Adipocyte (in vitro differentiated cells): ENCODE measurements at regions not wholly inside any gene's neighbourhood (a gene's known extent, or its start where the extent isn't known, plus 50 kb on each side); places are given as distances from the start of the nearest gene placed in this dataset.

ENCODE experiments used
- DNase-seq: peaks from one replicate; pipeline ENCODE4 v3.0.0-alpha.2; 2015; ENCODE audit warnings: low read depth
- H3K27me3 ChIP-seq: replicated peaks from 2 replicates; pipeline ENCODE4 v1.7.0; 2013; ENCODE audit warnings: mild to moderate bottlenecking, low read length, moderate library complexity; ENCODE audit not compliant: control insufficient read depth, insufficient read depth
- H3K36me3 ChIP-seq: 2 replicates; pipeline ENCODE4 v1.7.0; 2013; ENCODE audit warnings: low read length, mild to moderate bottlenecking, moderate library complexity; ENCODE audit not compliant: control insufficient read depth, insufficient read depth, severe bottlenecking
- H3K4me1 ChIP-seq: 2 replicates; pipeline ENCODE4 v1.7.0; 2013; ENCODE audit warnings: mild to moderate bottlenecking, low read length, moderate library complexity; ENCODE audit not compliant: control insufficient read depth, insufficient read depth
- H3K4me3 ChIP-seq: 2 replicates; pipeline ENCODE4 v1.7.0; 2013; ENCODE audit warnings: mild to moderate bottlenecking, low read length, moderate library complexity
- H3K9ac ChIP-seq: 2 replicates; pipeline ENCODE4 v1.7.0; 2013; ENCODE audit warnings: mild to moderate bottlenecking, low read length, moderate library complexity
- H3K9me3 ChIP-seq: 2 replicates; pipeline ENCODE4 v1.7.0; 2013; ENCODE audit warnings: mild to moderate bottlenecking, low read length, moderate library complexity; ENCODE audit not compliant: control insufficient read depth

GRCh38 chr1:14372526-14372925 lies 226.0 kb upstream of the KAZN start:
- H3K9ac ChIP-seq = no peak overlapping the region
- peaks cover 4% of the 10 kb centered on the region for H3K27me3 ChIP-seq
- no peaks in the 10 kb centered on the region for H3K36me3 ChIP-seq
- peaks cover 13% of the 10 kb centered on the region for H3K4me1 ChIP-seq
- no peak overlapping the region for H3K4me3 ChIP-seq
- no peaks in the 10 kb centered on the region for H3K9me3 ChIP-seq
- DNase-seq = peak; percentile 2

GRCh38 chr1:14373081-14373758 lies 225.3 kb upstream of the KAZN start:
- DNase-seq = no peak
- H3K9ac ChIP-seq = no peak overlapping the region
- H3K9me3 ChIP-seq = no peaks in the 10 kb centered on the region
- H3K4me1 ChIP-seq = peaks cover 15% of the 10 kb centered on the region
- no peaks in the 10 kb centered on the region for H3K36me3 ChIP-seq
- H3K27me3 ChIP-seq = peaks cover 4% of the 10 kb centered on the region
- H3K4me3 ChIP-seq = no peak overlapping the region

GRCh38 chr1:14375226-14375625 lies 223.3 kb upstream of the KAZN start:
- no peak overlapping the region for H3K9ac ChIP-seq
- H3K4me1 ChIP-seq = peaks cover 15% of the 10 kb centered on the region
- no peak for DNase-seq
- H3K4me3 ChIP-seq = no peak overlapping the region
- H3K9me3 ChIP-seq = peaks cover 8% of the 10 kb centered on the region
- H3K27me3 ChIP-seq = no peaks in the 10 kb centered on the region
- no peaks in the 10 kb centered on the region for H3K36me3 ChIP-seq

GRCh38 chr1:14377386-14377785 lies 221.1 kb upstream of the KAZN start:
- H3K9ac ChIP-seq = no peak overlapping the region
- no peak for DNase-seq
- no peak overlapping the region for H3K4me3 ChIP-seq
- H3K36me3 ChIP-seq = no peaks in the 10 kb centered on the region
- H3K9me3 ChIP-seq = peaks cover 23% of the 10 kb centered on the region
- H3K27me3 ChIP-seq = no peaks in the 10 kb centered on the region
- peaks cover 9% of the 10 kb centered on the region for H3K4me1 ChIP-seq

GRCh38 chr1:14380408-14380807 lies 218.1 kb upstream of the KAZN start:
- H3K4me3 ChIP-seq = no peak overlapping the region
- H3K36me3 ChIP-seq = no peaks in the 10 kb centered on the region
- no peak for DNase-seq
- H3K9ac ChIP-seq = no peak overlapping the region
- H3K27me3 ChIP-seq = no peaks in the 10 kb centered on the region
- peaks cover 23% of the 10 kb centered on the region for H3K9me3 ChIP-seq
- H3K4me1 ChIP-seq = peaks cover 7% of the 10 kb centered on the region

GRCh38 chr1:14390816-14391215 lies 207.7 kb upstream of the KAZN start:
- H3K9ac ChIP-seq = no peak overlapping the region
- no peaks in the 10 kb centered on the region for H3K36me3 ChIP-seq
- H3K4me1 ChIP-seq = no peaks in the 10 kb centered on the region
- no peaks in the 10 kb centered on the region for H3K27me3 ChIP-seq
- H3K9me3 ChIP-seq = no peaks in the 10 kb centered on the region
- no peak for DNase-seq
- no peak overlapping the region for H3K4me3 ChIP-seq

GRCh38 chr1:14392161-14392858 lies 206.2 kb upstream of the KAZN start:
- no peaks in the 10 kb centered on the region for H3K27me3 ChIP-seq
- H3K9me3 ChIP-seq = no peaks in the 10 kb centered on the region
- H3K36me3 ChIP-seq = no peaks in the 10 kb centered on the region
- no peaks in the 10 kb centered on the region for H3K4me1 ChIP-seq
- H3K4me3 ChIP-seq = no peak overlapping the region
- no peak for DNase-seq
- H3K9ac ChIP-seq = no peak overlapping the region

GRCh38 chr1:14392859-14393365 lies 205.6 kb upstream of the KAZN start:
- Histone ChIP-seq H3K4me3 (no peak overlapping the region), H3K27me3 (no peaks in the 10 kb centered on the region), H3K9me3 (no peaks in the 10 kb centered on the region), H3K4me1 (no peaks in the 10 kb centered on the region), H3K9ac (no peak overlapping the region), H3K36me3 (no peaks in the 10 kb centered on the region)
- no peak for DNase-seq

- no peak for DNase-seq
- H3K4me1 ChIP-seq = no peaks in the 10 kb centered on the region
- no peaks in the 10 kb centered on the region for H3K27me3 ChIP-seq
- no peak overlapping the region for H3K9ac ChIP-seq
- no peak overlapping the region for H3K4me3 ChIP-seq
- H3K9me3 ChIP-seq = no peaks in the 10 kb centered on the region
- no peaks in the 10 kb centered on the region for H3K36me3 ChIP-seq
Observed at GRCh38 chr1:14396100-14396499, 202.4 kb upstream of the KAZN start.

GRCh38 chr1:14403961-14404645 lies 194.4 kb upstream of the KAZN start:
- Histone ChIP-seq H3K9me3 (no peaks in the 10 kb centered on the region), H3K36me3 (no peaks in the 10 kb centered on the region), H3K4me3 (no peak overlapping the region), H3K4me1 (no peaks in the 10 kb centered on the region), H3K27me3 (no peaks in the 10 kb centered on the region), H3K9ac (no peak overlapping the region)
- DNase-seq = no peak

GRCh38 chr1:14404862-14405301 lies 193.6 kb upstream of the KAZN start:
- Histone ChIP-seq H3K9ac (no peak overlapping the region), H3K27me3 (no peaks in the 10 kb centered on the region), H3K36me3 (no peaks in the 10 kb centered on the region), H3K9me3 (no peaks in the 10 kb centered on the region), H3K4me1 (no peaks in the 10 kb centered on the region), H3K4me3 (no peak overlapping the region)
- DNase-seq = no peak
